ENCODE measurements at regions not wholly inside any gene's neighbourhood (a gene's known extent, or its start where the extent isn't known, plus 50 kb on each side); places are given as distances from the start of the nearest gene placed in this dataset.

DNA sequence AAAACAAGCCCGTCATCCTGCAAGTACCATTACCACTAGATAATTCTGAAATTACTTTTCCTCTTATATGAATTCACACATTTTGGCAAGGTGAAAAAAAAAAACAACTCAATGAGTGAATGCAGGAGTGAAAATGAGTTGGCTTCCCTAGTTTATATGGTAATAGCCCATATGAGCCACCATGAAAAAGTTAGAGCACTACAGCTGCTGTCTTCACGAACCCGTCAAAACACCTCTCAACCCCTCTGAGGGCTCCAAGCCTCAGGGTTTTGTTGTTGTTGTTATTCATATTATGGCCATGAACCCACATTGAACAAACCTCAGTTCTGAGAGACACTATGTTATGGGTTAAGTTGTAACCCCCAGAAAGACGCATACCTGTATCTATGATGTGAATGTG lies 289.9 kb upstream of the CAND1 start:
- TF ChIP-seq, protein P1, sequence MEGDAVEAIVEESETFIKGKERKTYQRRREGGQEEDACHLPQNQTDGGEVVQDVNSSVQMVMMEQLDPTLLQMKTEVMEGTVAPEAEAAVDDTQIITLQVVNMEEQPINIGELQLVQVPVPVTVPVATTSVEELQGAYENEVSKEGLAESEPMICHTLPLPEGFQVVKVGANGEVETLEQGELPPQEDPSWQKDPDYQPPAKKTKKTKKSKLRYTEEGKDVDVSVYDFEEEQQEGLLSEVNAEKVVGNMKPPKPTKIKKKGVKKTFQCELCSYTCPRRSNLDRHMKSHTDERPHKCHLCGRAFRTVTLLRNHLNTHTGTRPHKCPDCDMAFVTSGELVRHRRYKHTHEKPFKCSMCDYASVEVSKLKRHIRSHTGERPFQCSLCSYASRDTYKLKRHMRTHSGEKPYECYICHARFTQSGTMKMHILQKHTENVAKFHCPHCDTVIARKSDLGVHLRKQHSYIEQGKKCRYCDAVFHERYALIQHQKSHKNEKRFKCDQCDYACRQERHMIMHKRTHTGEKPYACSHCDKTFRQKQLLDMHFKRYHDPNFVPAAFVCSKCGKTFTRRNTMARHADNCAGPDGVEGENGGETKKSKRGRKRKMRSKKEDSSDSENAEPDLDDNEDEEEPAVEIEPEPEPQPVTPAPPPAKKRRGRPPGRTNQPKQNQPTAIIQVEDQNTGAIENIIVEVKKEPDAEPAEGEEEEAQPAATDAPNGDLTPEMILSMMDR (IDR thresholded peaks at IDR 0.05): no peak
- Histone ChIP-seq H3K36me3 (no peaks in the 10 kb centered on the region), H3K27ac (no peak overlapping the region), H3K9me3 (peaks cover 0 to 7% (median 0%) of the 10 kb centered on the region in 11 donors), H3K4me1 (no peaks in the 10 kb centered on the region), H3K4me3 (no peak overlapping the region), H3K27me3 (no peaks in the 10 kb centered on the region)
- intact Hi-C loops (cut with DNase I): no loop called here
- DNase-seq (no peak), ATAC-seq (no peak)
- WGBS, 2 donors: 85 to 90% methylated on average over 4 of the region's 4 CpGs

DNA sequence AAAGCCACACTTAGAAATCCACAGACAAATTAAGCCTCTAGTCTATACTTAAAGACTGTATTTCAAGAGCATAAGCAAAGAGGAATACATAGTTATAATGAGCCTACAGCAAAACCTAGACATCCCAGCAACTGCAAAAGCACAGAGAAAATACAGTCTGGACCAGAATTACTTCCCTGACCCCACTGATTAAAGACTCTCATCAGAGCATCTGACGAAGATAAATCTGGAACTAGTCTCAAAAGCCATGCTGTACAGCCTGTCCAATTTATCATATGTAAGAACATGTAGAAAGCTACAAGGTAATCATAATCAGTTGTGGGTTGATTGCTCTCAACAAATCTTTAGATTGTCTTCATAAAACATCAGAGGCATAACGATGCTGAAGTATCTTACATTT lies 285.1 kb upstream of the CAND1 start:
- no peak overlapping the region for H3K27ac ChIP-seq
- intact Hi-C loops (cut with DNase I): no loop called here
- DNase-seq: no peak
- 77 to 80% methylated on average over 2 of the region's 2 CpGs for WGBS, 2 donors
- TF ChIP-seq, protein P1 (IDR thresholded peaks at IDR 0.05): no peak
- H3K36me3 ChIP-seq: no peaks in the 10 kb centered on the region
- no peaks in the 10 kb centered on the region for H3K4me1 ChIP-seq
- no peak overlapping the region for H3K4me3 ChIP-seq
- H3K9me3 ChIP-seq: peaks cover 0 to 7% (median 0%) of the 10 kb centered on the region in 11 donors
- H3K27me3 ChIP-seq: no peaks in the 10 kb centered on the region
- ATAC-seq: no peak

DNA sequence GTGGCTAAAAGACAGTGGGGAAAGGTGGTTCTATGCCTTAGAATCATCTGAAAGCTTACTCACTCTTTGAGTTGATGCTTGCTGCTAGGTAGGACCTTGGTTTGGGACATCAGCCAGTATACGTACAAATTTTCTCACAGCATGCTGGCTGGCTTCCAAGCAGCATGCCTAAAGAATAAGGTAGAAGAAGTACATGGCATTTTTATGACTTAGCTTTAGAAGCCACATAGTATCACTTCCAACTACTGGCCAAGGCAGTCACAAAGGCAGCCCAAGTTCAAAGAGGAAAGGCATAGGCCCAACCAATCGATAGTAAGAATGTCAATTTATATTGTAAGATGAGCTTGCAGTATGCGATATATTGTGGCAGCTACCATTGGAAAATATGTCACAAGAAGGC lies 284.2 kb upstream of the CAND1 start:
- H3K4me1 ChIP-seq: no peaks in the 10 kb centered on the region
- WGBS, 2 donors: 65% methylated on average over 3 of the region's 3 CpGs
- DNase-seq: no peak
- H3K27ac ChIP-seq: no peak overlapping the region
- H3K9me3 ChIP-seq: peaks cover 0 to 7% (median 0%) of the 10 kb centered on the region in 11 donors
- no peaks in the 10 kb centered on the region for H3K36me3 ChIP-seq
- TF ChIP-seq, protein P1 (IDR thresholded peaks at IDR 0.05): no peak
- intact Hi-C loops (cut with DNase I): no loop called here
- H3K4me3 ChIP-seq: no peak overlapping the region
- no peak for ATAC-seq
- no peaks in the 10 kb centered on the region for H3K27me3 ChIP-seq

DNA sequence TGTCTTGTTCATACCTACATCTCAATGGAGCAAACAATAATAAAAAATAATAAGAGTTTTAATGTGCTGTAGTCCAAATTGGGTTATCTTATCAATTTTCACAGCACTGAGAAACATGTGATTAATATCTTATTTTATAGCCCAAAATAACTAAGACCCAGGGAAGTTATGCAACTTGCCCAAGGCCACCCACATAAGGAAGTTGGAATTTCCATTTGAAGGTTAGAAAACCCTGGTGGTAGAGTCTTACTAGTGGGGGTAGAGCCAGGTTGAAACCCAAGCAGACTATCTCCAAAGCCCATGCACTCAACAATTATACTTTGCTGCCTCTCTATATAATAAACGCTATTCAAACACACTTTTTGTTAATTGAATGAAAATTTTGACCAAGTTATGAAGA lies 270.0 kb upstream of the CAND1 start:
- Histone ChIP-seq H3K27ac (no peak overlapping the region), H3K9me3 (no peaks in the 10 kb centered on the region), H3K27me3 (peaks cover 0 to 6% (median 0%) of the 10 kb centered on the region in 7 donors), H3K36me3 (no peaks in the 10 kb centered on the region), H3K4me3 (no peak overlapping the region), H3K4me1 (no peaks in the 10 kb centered on the region)
- TF ChIP-seq, protein P1 (IDR thresholded peaks at IDR 0.05): no peak
- no peak for DNase-seq
- WGBS, 2 donors: 85 to 89% methylated on average over 1 of the region's 1 CpG
- intact Hi-C loops (cut with DNase I): no loop called here
- ATAC-seq: no peak

Data from heart right ventricle (tissue), 16 donors.